OCI-LY1 (cell line): ENCODE measurements at regions not wholly inside any gene's neighbourhood (a gene's known extent, or its start where the extent isn't known, plus 50 kb on each side); places are given as distances from the start of the nearest gene placed in this dataset.
"Not testable (repeated sequence)": the region's sequence is repeated elsewhere in the genome, so short reads cannot be mapped to it uniquely, and the experiment has no call there.

Experiments
- H2AFZ ChIP-seq: fragments of 200-600 bp; sonication (generic), shearing (Covaris generic); 2 replicates; pipeline ENCODE4 v1.6.0; 2014; ENCODE audit warnings: antibody characterized with exemption, mild to moderate bottlenecking, low read length
- H3F3A ChIP-seq: fragments of 200-600 bp; sonication (generic), shearing (Covaris generic); 2 replicates; pipeline ENCODE4 v1.6.0; 2014; ENCODE audit warnings: mild to moderate bottlenecking, antibody characterized with exemption, low read length, moderate library complexity; ENCODE audit not compliant: insufficient read depth
- H3K27ac ChIP-seq: fragments of 200-600 bp; sonication (generic); 2 replicates; pipeline ENCODE4 v1.5.1; 2014; ENCODE audit warnings: low read length, mixed run types, mild to moderate bottlenecking, low read depth; ENCODE audit not compliant: poor library complexity, severe bottlenecking
- H3K27me3 ChIP-seq: fragments of 200-600 bp; sonication (generic); 2 replicates; pipeline ENCODE4 v1.6.0; 2014; ENCODE audit warnings: antibody characterized with exemption, mild to moderate bottlenecking, low read length, moderate library complexity; ENCODE audit not compliant: insufficient read depth
- H3K36me3 ChIP-seq: fragments of 200-600 bp; sonication (generic); 2 replicates; pipeline ENCODE4 v1.6.1; 2014; ENCODE audit warnings: mild to moderate bottlenecking, antibody characterized with exemption, low read length, moderate library complexity, mixed read lengths; ENCODE audit not compliant: insufficient read depth
- H3K4me1 ChIP-seq: fragments of 200-600 bp; sonication (generic); 2 replicates; pipeline ENCODE4 v1.5.1; 2014; ENCODE audit warnings: mild to moderate bottlenecking, low read length, moderate library complexity; ENCODE audit not compliant: insufficient read depth, severe bottlenecking
- H3K4me2 ChIP-seq: fragments of 200-600 bp; sonication (generic), shearing (Covaris generic); 2 replicates; pipeline ENCODE4 v1.6.1; 2014; ENCODE audit warnings: low read length
- H3K4me3 ChIP-seq: fragments of 200-600 bp; sonication (generic); 2 replicates; pipeline ENCODE4 v1.5.1; 2014; ENCODE audit warnings: low read length, low read depth, mild to moderate bottlenecking, mixed read lengths; ENCODE audit not compliant: poor library complexity, severe bottlenecking
- H3K79me2 ChIP-seq: fragments of 200-600 bp; shearing (Covaris generic); 2 replicates; pipeline ENCODE4 v1.6.1; 2016; ENCODE audit warnings: mixed run types, low read length, mixed read lengths; ENCODE audit not compliant: insufficient read depth
- H3K9ac ChIP-seq: fragments of 200-600 bp; sonication (generic), shearing (Covaris generic); 2 replicates; pipeline ENCODE4 v1.6.1; 2014; ENCODE audit warnings: mild to moderate bottlenecking, low read length, mixed read lengths
- H3K9me2 ChIP-seq: fragments of 200-600 bp; sonication (generic), shearing (Covaris generic); 2 replicates; pipeline ENCODE4 v1.6.1; 2014; ENCODE audit warnings: low read depth, mild to moderate bottlenecking, low read length, mixed read lengths
- H3K9me3 ChIP-seq: fragments of 200-600 bp; shearing (Covaris generic); 2 replicates; pipeline ENCODE4 v1.6.1; 2014; ENCODE audit warnings: low read length, mixed read lengths
- H4K20me1 ChIP-seq: fragments of 200-600 bp; sonication (generic), shearing (Covaris generic); 2 replicates; pipeline ENCODE4 v1.6.0; 2016; ENCODE audit warnings: mild to moderate bottlenecking, low read length; ENCODE audit not compliant: insufficient read depth
- CTCF ChIP-seq: fragments of 200-600 bp; sonication (generic), shearing (Covaris generic); IDR thresholded peaks from 2 replicates; pipeline ENCODE4 v1.5.1; 2017; ENCODE audit warnings: mild to moderate bottlenecking, antibody characterized with exemption, low read length, moderate library complexity, mixed read lengths
- EZH2 ChIP-seq: fragments of 200-600 bp; sonication (generic), shearing (Covaris generic); IDR thresholded peaks from 2 replicates; pipeline ENCODE4 v1.8.0; 2017; ENCODE audit warnings: borderline replicate concordance, mixed run types, mild to moderate bottlenecking, antibody characterized with exemption, low read length, moderate library complexity, mixed read lengths

DNA sequence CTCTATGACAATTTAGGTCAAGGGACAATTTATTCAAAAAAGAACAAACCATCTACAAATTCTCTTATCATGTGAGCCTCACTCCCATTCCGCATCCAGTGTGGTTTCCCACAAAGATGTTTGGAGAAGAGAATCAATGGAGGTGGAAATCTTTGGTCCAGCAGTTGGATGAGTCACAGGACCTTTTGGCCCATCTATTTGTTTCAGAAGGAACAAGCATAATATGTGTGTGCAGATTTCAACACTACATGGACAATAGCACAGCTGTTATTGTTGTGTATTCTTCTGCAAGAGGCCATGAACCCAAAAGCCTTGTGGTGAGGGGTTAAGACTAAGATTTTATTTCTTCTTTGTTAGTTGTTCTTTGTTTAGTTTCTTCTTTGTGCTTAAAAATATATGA, 61.6 kb downstream of the OR10A6 start:
- Histone ChIP-seq H2AFZ (no peak overlapping the region), H3K36me3 (no peaks in the 10 kb centered on the region), H3K4me3 (no peak overlapping the region), H3F3A (no peaks in the 10 kb centered on the region), H3K27ac (no peak overlapping the region), H3K9ac (no peak overlapping the region), H3K9me3 (no peaks in the 10 kb centered on the region), H3K79me2 (no peaks in the 10 kb centered on the region), H3K9me2 (no peaks in the 10 kb centered on the region), H3K4me1 (no peaks in the 10 kb centered on the region), H3K4me2 (no peak overlapping the region), H4K20me1 (no peaks in the 10 kb centered on the region), H3K27me3 (no peaks in the 10 kb centered on the region)
- TF ChIP-seq EZH2, result no peak
- TF ChIP-seq CTCF, result no peak

- not testable (repeated sequence) for H3F3A ChIP-seq, H2AFZ ChIP-seq, H3K9me3 ChIP-seq, H3K4me1 ChIP-seq, H3K4me2 ChIP-seq, H3K9ac ChIP-seq, H3K36me3 ChIP-seq, H3K27me3 ChIP-seq, H3K79me2 ChIP-seq, H3K4me3 ChIP-seq, H3K9me2 ChIP-seq, H3K27ac ChIP-seq, H4K20me1 ChIP-seq
Observed at GRCh38 chr11:7861292-7861691, 64.5 kb upstream of the OR5P2 start.

DNA sequence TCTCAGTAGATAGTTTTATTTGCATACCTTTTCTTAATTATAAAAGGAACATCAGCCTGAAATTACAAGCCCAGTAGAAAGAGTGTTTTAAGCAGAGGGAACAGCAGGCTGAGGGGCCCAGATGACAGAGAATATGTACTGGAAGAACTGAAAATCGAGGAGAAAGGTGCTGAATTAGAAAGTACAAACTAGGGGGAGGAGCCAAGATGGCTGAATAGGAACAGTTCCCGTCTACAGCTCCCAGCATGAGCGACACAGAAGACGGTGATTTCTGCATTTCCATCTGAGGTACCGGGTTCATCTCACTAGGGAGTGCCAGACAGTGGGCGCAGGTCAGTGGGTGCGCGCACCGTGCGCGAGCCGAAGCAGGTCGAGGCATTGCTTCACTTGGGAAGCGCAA, 64.1 kb upstream of the OR5P2 start:
- peak overlapping the region; percentile 88; the same call in 1 of the 2 replicates for H2AFZ ChIP-seq
- not testable (repeated sequence) for H3K9me2 ChIP-seq, H3K79me2 ChIP-seq, H3K9me3 ChIP-seq, H3K27ac ChIP-seq, H3K4me3 ChIP-seq, H3K4me1 ChIP-seq, H3F3A ChIP-seq, H4K20me1 ChIP-seq, H3K27me3 ChIP-seq, H3K36me3 ChIP-seq, H3K9ac ChIP-seq, H3K4me2 ChIP-seq

DNA sequence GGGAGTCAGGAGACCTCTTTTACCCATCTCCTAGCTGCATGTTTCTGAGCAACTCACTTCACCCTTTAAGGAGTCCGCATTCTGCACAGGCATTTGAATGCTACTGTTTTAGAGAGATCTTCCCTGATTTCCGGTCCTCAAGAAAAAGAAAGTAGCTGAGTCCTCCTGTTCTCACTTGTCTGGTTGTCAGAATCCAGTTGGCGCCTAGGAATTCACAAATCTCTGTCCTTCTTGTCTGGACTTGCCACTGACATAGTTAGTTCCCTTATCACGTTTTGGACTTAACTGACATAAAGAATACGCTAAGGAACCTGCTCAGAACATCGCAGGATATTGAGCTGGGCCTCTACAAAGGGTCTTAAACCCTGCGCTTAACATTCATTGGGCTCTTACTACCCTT, 61.3 kb upstream of the OR5P2 start:
- TF ChIP-seq CTCF, result no peak
- TF ChIP-seq EZH2, result no peak
- H2AFZ ChIP-seq, result no peak overlapping the region
- no peak overlapping the region for H3K9ac ChIP-seq
- peaks cover 6% of the 10 kb centered on the region for H3K4me1 ChIP-seq
- H3K27ac ChIP-seq, result no peak overlapping the region
- no peaks in the 10 kb centered on the region; the same call in 1 of the 2 replicates for H3K27me3 ChIP-seq
- no peaks in the 10 kb centered on the region for H3K79me2 ChIP-seq
- no peaks in the 10 kb centered on the region for H4K20me1 ChIP-seq
- no peaks in the 10 kb centered on the region for H3K9me2 ChIP-seq
- H3K36me3 ChIP-seq, result no peaks in the 10 kb centered on the region
- H3K4me3 ChIP-seq, result no peak overlapping the region
- H3K9me3 ChIP-seq, result no peaks in the 10 kb centered on the region
- no peak overlapping the region for H3K4me2 ChIP-seq
- no peaks in the 10 kb centered on the region for H3F3A ChIP-seq
